ENCODE measurements at regions not wholly inside any gene's neighbourhood (a gene's known extent, or its start where the extent isn't known, plus 50 kb on each side); places are given as distances from the start of the nearest gene placed in this dataset.

- TF ChIP-seq RARB (CRISPR knock-in tag; IDR thresholded peaks at IDR 0.05): no peak
- TF ChIP-seq CTCF (IDR thresholded peaks at IDR 0.05): no peak
- TF ChIP-seq MAZ (IDR thresholded peaks at IDR 0.05; ENCODE audit: borderline replicate concordance, low read depth, low read length): no peak
- TF ChIP-seq TFCP2L1 (CRISPR knock-in tag; IDR thresholded peaks at IDR 0.05): no peak
- no peak for TF ChIP-seq RFX5 (IDR thresholded peaks at IDR 0.05)
- TF ChIP-seq ATOH8 (CRISPR knock-in tag; IDR thresholded peaks at IDR 0.05; ENCODE audit: low read depth): no peak
- TF ChIP-seq ZNF302 (CRISPR knock-in tag; IDR thresholded peaks at IDR 0.05): no peak
- no peak for TF ChIP-seq EP300 (IDR thresholded peaks at IDR 0.05)
- TF ChIP-seq CBX2 (IDR thresholded peaks at IDR 0.05; ENCODE audit: borderline replicate concordance, low read depth): no peak
- TF ChIP-seq MYC (IDR thresholded peaks at IDR 0.05; ENCODE audit: borderline replicate concordance, low read length): no peak
- no peak for TF ChIP-seq RNF2 (IDR thresholded peaks at IDR 0.05; ENCODE audit: borderline replicate concordance, low read depth)
- no peak for TF ChIP-seq FOSB (CRISPR knock-in tag; IDR thresholded peaks at IDR 0.05)
- TF ChIP-seq ZSCAN20 (CRISPR knock-in tag; IDR thresholded peaks at IDR 0.05): no peak
- POLR2A ChIA-PET: no interaction called here
- no peak for ATAC-seq
- FAIRE-seq: no peak
- 0% methylated on average over 1 of the region's 1 CpG for WGBS (ENCODE audit: missing lambda C conversion rate)
- no peaks in the 10 kb centered on the region for H3K4me1 ChIP-seq
- no peak for DNase-seq (ENCODE audit: low read depth in 1 of 2, low spot score in 1 of 2)
- no peaks in the 10 kb centered on the region for H3K9me3 ChIP-seq
- H3K4me3 ChIP-seq: no peak overlapping the region
- H3K4me2 ChIP-seq: no peak overlapping the region
- H3K27ac ChIP-seq: no peak overlapping the region
- CTCF ChIA-PET: no interaction called here
Observed at GRCh38 chr18:60996326-60996725, 336.9 kb upstream of the CDH20 start.

GRCh38 chr18:60996822-60997221 lies 336.4 kb upstream of the CDH20 start:
- CTCF ChIA-PET: no interaction called here
- no peak overlapping the region for H3K27ac ChIP-seq
- no peaks in the 10 kb centered on the region for H3K9me3 ChIP-seq
- WGBS (ENCODE audit: missing lambda C conversion rate): 21% methylated on average over 5 of the region's 5 CpGs
- no peak overlapping the region for H3K4me2 ChIP-seq
- no peaks in the 10 kb centered on the region for H3K4me1 ChIP-seq
- POLR2A ChIA-PET: no interaction called here
- H3K4me3 ChIP-seq: no peak overlapping the region
- FAIRE-seq (no peak), DNase-seq (ENCODE audit: low read depth in 1 of 2, low spot score in 1 of 2) (no peak), ATAC-seq (no peak)
- no peak for TF ChIP-seq CBX8 (IDR thresholded peaks at IDR 0.05)
- no peak for TF ChIP-seq HES2 (IDR thresholded peaks at IDR 0.05)
- no peak for TF ChIP-seq PBX3 (IDR thresholded peaks at IDR 0.05)
- no peak for TF ChIP-seq CEBPB (IDR thresholded peaks at IDR 0.05)
- TF ChIP-seq RAD21 (conservative IDR thresholded peaks at IDR 0.05 in 1 of 2, IDR thresholded peaks at IDR 0.05 in 1 of 2): no peak
- TF ChIP-seq CTCF (IDR thresholded peaks at IDR 0.05): no peak
- TF ChIP-seq JUNB (IDR thresholded peaks at IDR 0.05): no peak
- TF ChIP-seq REST (IDR thresholded peaks at IDR 0.05): no peak
- TF ChIP-seq POLR2A (IDR thresholded peaks at IDR 0.05; ENCODE audit: low read length): no peak
- TF ChIP-seq HOXB5 (CRISPR knock-in tag; IDR thresholded peaks at IDR 0.05): no peak
- TF ChIP-seq EHMT2 (IDR thresholded peaks at IDR 0.05; ENCODE audit: low read depth): no peak
- no peak for TF ChIP-seq RCOR1 (IDR thresholded peaks at IDR 0.05; ENCODE audit: low read depth, low read length)
- TF ChIP-seq BHLHE40 (IDR thresholded peaks at IDR 0.05; ENCODE audit: low read depth, low read length): no peak
- TF ChIP-seq HEYL (CRISPR knock-in tag; IDR thresholded peaks at IDR 0.05): no peak
- no peak for TF ChIP-seq TP53 (CRISPR knock-in tag; IDR thresholded peaks at IDR 0.05)
- no peak for TF ChIP-seq ELK1 (IDR thresholded peaks at IDR 0.05; ENCODE audit: low read depth, low read length)
- no peak for TF ChIP-seq ZFP36 (IDR thresholded peaks at IDR 0.05; ENCODE audit: borderline replicate concordance, partially characterized antibody)
